HG03025 (cell line): ENCODE measurements at regions not wholly inside any gene's neighbourhood (a gene's known extent, or its start where the extent isn't known, plus 50 kb on each side); places are given as distances from the start of the nearest gene placed in this dataset.

Experiments used
- ATAC-seq: cut with Tn5 transposase; IDR thresholded peaks from one replicate; pipeline ENCODE4 v1.9.1; 2021; ENCODE audit warnings: mild to moderate bottlenecking, moderate library complexity; ENCODE audit not compliant: unreplicated experiment, low FRiP score

DNA sequence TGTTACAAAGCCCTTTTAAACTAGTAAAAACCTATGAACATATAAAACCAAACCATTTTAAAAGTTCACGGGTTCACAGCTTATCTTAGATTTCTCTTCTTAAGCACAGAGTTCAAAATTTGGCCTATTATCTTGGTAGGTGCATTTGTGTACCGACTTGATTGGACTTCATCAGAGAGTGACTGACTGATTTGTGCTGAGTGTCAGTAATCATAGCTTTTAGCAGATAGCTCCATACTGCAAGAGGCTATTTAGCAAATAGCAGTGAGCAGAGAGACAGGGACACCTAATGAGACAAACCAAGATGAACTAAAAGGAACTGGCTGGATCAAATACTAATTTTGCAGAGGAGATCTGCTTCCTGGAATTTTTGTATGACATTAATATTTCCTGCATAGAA, 274.5 kb downstream of the PRR16 start:
- no peak for ATAC-seq

DNA sequence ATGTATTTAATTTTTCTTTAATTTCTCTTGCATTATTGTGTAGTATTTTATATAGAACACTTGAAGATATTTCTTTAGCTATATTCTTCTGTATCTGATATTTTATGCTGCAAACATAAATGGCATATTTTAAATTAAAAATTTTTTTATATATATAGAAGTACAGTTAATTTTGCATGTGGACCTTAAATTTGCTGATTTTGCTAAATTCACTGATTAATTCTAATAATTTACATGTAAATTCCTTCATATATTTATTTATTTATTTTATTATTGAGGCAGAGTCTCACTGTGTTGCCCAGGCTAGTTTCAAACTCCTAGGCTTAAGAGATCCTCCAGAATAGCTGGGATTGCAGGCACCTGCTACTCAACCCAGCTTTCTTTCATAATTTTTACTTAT, 276.9 kb downstream of the PRR16 start:
- no peak for ATAC-seq

DNA sequence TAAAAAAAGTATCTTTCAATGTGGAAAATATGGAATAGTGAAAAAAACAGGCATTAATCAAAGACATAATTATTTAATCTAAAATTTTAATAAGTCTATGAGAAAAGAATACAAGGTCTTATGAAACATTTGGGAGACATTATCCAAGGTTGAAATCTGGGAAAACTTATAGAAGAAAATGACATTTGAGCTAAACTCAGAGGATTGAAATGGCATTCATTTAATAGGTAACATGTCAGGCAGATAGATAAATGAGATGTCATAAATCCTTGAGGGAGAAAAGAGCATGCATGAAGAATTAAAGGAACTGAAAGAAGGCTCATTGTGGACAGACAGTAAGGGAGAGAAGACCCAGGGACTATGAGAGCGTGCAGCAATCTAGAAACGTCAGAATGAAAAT, 284.4 kb downstream of the PRR16 start:
- ATAC-seq, result no peak

DNA sequence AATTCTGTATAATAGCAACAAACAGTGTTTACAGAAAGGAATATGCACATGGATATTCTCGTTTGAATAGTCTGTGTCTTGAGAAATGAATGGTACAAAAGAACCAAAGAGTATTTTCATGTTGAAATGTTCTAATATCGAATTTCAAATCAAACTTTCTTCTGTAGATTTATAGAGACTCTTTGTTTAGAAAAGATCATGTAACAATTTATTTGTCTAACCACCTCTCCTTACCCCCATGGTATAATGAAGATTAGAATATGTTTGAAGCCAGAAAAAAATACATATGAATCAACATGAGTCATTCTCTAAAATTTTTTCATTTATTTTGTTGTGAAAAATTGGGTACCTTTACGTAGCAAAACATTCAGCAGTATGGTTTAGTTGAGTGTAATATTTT, 285.6 kb downstream of the PRR16 start:
- ATAC-seq, result no peak

DNA sequence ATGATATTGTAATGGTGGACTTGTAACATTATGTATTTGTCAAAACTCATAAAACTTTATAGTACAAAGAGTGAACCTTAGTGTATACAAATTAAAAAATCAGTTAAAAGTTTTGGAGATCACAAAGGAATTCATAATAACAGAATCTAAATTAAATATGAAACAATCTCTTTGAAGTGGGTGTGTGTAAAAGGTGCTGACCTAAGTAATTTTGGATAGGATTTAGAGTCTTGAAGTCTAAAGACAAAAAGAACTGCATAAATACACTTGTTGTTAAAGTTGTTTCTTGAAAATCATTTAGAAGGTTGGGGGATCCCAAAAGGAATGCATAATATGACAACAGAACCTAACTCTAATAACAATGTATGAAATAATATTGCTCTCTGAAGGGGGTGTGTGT, 295.5 kb downstream of the PRR16 start:
- ATAC-seq, result no peak

DNA sequence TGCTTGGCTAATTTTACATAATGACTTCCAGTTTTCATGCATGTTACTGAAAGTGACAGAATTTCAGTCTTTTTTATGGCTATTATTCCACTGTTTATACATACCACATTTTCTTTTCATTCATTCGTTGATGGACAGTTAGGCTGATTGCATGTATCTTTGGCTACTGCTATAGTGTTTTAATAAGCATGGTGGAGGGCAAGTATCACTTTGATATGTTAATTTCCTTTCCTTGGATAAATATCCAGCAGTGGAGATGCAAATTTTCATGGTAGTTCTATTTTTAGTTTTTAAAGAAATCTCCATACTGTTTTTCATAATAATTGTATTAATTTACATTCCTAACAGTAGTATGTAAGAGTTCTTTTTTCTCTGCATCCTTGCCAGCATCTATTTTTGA, 297.9 kb downstream of the PRR16 start:
- no peak for ATAC-seq

DNA sequence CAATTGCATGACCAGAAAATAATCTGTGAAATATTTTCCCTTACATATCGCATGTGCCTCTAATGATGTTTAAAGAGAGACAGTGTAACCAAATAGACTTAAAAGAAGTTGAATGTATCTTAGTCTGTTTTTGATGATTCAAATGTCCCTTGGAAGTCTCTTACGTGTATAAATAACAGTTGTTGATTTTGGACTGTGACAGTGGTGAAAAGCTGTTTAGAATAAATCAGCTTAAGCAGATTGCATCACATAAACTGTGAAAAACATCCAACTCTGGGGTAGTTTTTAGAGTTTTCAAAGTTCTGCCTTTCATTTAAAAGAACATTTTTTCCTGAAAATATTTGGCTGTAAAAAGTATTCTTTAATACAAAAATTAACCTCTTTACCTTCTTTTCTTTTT, 301.1 kb downstream of the PRR16 start:
- no peak for ATAC-seq

DNA sequence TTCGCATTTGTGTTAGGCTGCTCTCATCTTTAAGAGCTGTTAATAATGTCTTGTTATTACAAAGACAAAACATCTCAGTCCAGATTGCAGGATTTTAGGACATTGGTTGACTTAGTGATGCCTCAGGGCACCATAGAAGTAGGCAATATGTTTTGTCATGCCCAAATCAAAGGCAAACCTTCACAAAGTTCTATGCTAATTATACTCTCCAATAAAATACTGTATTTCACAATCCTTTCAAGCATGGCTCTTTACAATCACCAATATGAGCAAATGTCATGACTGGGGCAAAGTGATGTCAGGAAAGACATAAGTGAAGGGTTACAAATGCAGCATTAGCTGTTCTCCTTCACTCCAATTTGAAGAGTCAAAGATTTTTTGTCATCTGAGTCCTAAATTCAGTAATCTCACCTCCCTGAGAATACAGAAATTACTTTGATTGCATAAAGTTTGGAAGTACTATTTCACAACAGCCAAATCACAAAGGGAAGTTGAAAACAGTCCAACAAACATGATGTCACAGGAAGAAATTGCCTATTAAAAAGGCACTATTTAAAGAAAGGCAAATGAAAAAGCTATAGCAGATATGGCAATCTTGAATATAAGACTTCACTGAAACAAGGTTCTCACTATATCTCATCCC, 303.2 kb downstream of the PRR16 start:
- ATAC-seq, result no peak

DNA sequence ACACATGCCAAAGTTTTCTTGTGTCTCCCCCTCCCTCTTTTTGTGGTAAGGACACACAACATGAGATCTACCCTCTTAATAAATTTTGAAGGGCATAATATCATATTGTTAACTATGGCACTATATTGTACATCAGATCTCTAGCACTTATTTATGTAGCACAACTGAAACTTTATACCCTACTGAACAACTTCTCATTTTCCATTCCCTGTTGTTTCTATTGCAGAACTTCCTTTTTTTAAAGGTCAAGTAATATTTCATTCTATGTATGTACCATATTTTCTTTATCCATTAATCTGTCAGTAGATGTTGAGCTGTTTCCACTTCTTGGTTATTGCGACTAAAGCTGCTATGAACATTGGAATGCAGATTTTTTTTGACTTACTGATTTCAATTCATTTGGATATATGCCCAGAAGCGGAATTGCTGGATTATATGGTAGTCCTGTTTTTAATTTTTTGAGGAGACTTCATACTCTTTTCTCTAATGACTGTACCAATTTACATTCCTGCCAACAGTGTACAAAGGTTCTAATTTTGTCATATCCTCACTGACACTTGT, 305.3 kb downstream of the PRR16 start:
- ATAC-seq, result no peak

DNA sequence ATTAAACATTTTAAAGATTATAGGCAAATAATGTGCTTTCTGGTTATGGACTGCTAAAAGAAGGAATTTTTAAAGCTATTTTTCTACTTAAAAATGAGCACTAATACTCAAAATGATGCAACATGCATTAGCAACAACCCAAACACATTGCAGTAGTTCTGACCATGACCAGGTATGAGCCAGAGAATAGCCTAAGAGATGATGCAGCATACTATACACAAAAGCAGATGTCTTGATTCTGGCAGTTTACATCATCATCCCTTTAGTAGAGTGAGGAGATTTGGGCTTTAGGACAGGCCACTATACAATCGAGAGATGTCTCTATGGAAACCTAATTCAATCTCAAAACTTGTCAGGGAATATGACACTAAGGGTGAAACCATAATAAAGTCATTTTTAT, 307.1 kb downstream of the PRR16 start:
- no peak for ATAC-seq

DNA sequence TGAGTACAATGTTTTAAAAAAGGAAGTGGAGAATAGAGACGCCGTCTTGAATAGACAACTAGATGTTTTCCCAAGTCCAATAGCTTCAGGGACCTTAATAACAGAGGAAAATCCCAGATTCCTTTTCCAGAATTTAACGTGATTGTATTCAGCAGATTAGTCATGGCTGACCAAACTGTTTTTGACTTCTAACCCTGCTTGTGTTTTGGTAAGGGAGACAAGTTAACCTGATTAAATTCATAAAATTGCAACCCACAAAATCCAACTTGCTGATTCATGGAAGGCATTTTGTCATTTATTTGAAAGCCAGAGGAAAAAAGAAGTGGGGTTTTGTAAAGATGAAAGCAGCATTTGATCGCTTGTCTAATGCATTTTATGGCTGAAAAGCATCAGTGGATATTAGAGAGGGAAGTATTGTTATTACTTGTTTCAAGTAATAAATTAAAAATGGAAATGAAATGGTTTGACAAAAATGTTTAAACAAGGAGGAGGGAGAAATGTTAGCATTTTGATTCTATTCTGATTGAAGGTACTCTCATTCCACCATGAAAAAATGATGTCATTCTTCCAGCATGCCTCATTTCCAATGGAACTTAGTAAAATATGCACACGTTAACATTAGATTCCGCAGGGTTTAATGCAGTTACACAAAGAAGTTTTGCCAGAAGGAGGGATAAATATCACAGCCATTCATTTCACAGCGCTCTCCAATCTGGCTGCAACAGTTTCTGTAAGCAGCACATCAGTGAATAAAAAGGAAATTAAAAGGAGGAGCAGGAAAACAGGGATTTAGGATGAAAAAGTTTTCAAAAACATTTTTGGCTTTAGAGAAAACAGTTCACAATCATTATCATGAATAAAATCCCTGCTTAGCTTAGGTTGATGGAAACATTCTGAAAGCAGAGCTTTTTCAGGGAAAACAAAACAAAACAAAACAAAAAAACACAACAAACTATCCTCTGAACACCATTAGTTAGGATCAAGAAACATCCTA, 314.7 kb downstream of the PRR16 start:
- no peak for ATAC-seq

DNA sequence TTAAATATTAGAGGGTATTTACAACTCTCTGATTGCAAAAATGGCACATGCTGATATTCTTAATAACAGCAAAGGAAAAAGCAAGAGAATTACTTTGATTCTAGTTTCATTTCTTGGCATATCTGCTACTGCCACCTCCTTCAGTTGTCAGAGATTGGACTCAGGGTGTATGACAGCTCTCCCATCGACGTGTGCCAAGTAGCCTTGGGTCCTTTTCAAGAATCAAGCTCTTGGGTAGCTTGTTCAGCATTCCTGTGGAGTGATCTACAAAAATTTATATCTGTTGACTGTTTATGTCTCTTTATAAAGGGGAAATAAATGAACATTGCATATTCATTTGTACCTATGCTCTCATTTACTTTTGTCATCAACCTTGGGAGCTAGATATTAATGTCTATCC, 315.6 kb downstream of the PRR16 start:
- ATAC-seq, result no peak

DNA sequence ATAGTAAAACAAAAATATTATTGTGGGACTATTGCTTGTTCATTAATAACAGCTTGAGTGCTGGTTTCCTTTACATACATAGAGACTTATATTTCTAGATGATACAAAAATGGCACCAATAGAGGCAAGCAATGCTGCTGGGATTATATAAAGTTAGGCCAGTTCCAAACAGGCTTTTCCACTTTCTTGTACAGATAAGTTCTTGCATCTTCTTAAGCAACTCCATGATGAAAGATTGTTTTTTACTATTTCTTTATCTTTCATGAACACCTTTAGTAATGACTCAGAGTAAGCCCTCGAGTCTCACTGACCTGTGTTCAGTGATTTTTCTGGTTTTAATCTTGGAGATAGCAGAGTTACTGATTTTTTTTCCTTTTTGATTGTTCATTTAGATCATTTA, 324.4 kb downstream of the PRR16 start:
- ATAC-seq, result no peak

DNA sequence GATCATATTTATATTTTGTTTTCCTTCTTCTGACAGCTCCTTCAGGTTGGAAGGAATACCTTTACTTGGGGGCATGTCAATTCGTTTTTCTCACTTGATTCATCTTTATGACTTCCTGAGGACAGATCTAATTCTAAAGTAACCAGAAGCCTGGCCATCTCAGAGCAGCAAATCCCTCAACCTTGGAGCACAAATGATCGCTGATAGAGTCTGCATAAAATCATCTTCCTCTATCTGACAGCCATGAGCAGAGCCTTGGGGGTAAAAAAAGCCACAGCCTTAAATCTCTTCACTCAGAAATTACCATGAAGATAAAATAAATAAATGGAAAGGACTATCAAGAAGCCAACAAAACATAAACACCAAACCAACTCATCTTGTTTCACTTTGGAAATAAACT, 325.8 kb downstream of the PRR16 start:
- ATAC-seq, result no peak

DNA sequence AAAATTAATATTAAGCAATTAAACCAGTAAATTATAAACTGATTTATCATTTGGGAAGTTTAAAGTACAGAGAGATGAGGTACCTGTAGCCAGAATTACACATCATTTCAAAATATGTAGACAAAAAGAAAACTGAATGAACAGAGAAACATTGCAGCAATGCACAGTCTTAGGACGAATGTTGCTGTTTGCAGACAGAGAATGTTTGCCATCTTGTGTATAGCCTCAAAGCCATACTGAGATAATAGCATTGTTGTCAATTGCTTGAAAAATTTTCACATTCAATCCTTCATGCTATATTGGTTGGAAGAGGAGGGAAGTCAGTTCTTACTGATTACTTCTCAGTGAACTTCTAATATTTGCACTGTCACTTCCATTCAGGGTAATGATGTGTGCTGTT, 326.2 kb downstream of the PRR16 start:
- ATAC-seq, result no peak

DNA sequence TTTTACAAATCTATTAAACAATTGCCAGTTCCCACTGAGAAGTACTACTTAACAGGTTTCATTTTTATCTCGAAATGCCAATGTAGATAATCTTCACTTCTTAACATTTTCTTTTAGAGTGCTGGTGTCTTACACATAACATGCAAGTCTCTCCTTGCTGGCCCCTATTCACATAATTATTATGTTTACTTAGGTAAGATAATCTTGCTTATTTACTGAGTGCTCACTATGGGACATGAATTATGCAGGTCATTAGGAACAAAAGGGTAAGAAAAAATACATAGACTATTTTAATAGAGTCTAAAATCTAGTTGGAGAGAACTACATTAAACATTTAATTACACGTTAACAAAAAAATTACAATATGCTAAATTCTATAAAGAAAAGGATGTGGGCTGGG, 328.4 kb downstream of the PRR16 start:
- ATAC-seq, result no peak

DNA sequence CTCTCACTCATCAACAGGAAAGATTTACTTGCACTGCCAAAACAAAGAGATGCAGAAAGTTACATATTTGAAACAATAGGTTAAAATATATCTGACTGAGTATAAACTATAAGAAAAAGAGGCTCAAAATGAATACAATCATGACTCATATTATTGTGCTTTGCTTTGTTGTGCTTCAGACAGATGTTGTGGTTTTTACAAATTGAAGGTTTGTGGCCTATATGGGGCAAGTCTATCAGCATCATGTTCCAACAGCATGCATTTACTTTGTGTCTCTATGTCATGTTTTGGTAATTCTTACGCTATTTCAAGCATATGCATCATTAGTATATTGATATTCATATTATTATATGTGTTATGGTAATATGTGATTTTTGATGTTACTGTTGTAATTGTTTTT, 330.0 kb downstream of the PRR16 start:
- ATAC-seq, result no peak

DNA sequence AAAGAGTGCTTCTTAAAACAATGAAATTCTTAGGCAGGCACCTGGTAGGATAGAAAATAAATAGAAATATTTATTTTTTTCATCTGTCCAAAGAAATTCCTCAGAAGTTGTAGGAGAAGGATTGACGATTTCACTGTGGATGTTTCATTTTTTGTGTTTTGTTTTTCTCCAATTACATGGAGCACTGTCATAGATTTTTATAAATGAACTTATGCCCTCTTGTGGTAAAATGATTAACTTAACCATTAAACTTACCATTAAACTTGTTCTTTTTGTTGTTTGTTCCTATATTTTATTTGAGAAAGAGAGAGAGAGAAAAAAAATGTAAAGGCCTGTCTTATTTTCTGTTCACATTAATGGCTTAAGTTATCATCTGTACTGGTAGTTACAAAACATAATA, 339.2 kb downstream of the PRR16 start:
- no peak for ATAC-seq

DNA sequence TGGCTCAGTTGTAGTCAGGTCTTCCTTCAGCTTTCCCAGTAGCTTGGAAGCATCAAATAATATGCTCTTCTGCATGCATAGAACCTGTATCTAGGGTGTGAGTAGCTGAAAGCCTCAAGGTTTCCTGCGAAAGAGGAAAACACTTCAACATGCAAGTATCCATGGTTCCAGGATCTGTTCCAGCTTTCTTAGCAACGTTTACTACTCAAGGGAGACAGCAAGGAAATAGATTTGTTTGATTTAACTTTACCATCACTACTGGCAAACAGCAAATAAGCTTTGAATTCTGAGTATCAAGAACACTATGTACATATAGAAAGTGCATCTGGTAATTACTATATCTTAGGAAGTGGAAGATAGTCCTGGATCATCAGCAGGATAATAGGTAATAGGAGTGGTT, 341.0 kb downstream of the PRR16 start:
- ATAC-seq, result no peak

DNA sequence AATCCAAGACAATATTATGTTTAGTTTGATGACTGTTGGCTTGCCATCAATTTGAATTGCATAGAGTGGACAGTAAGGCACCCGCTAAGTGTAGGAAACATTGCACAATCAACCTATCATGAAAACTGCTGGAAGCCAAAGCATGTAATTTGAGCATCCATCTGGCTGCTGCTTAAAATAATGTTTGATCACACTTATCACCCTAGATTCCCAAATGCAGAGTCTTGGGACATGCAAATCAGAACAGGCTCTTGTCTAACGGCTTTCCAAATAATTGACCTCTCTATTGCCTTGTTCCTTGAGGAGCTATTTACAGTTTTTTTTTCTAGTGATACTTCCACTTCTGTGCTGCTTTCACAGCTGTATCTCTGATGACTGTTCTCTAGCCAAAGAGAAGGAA, 342.1 kb downstream of the PRR16 start:
- ATAC-seq, result no peak

DNA sequence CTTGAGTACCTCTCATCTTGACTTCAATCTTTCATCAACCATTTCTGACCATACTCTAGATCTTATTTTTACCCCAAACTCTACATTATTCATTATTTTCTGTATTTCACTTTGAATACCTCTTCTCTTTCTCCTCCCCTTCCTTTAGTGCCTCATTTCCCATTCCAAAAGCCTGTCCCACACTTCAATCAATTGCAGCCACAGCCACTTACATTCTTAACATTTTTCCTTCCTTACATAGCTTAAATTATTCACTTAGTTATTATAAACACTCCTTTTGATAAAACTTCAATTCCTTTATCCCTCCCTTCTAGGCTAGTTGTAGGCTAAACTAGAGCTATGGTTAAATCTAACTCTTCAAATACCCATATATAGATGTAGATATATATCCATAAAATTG, 344.0 kb downstream of the PRR16 start:
- no peak for ATAC-seq

DNA sequence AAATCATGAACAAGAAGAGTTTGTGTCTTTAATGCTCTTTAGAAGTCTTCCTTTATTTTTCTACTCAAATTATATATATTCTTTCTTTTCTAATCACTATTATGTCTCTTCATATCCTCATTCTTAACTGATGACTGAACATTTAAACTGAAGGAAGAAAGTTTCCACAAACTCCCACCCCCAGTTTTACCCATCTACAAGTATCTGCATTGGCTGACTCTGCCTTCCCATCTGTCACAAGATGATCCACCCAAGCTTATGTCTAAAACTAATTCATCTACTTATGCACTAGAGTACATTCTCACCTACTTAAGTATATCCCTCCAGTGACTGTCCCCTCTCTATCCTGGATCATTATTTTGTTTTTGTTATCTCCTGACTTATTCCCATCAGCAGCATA, 344.5 kb downstream of the PRR16 start:
- no peak for ATAC-seq
